Caco-2 (cell line): ENCODE measurements at regions not wholly inside any gene's neighbourhood (a gene's known extent, or its start where the extent isn't known, plus 50 kb on each side); places are given as distances from the start of the nearest gene placed in this dataset.

Experiments used
- BruUV-seq: library from RNA; stranded (reverse); fragments of 400-500 nt; replicated peaks from 2 replicates; lab custom pipeline; 2021; lab: Mats Ljungman, UMichigan
- CTCF ChIA-PET: fragments of 300-600 bp; sonication (Branson Sonifier 250); formaldehyde crosslinking; loops from one replicate; lab custom pipeline; 2022; ENCODE audit warnings: antibody characterized with exemption; lab: Charles Lee
- POLR2A ChIA-PET: fragments of 300-600 bp; sonication (Branson Sonifier 250); formaldehyde crosslinking; loops from one replicate; lab custom pipeline; 2022; ENCODE audit warnings: antibody characterized with exemption; lab: Charles Lee
- DNase-seq, 2 experiments: peaks; one replicate each; pipeline versions ENCODE4 v3.0.0 to v3.0.0-alpha.2; 2020 to 2022
- H3K27me3 ChIP-seq: replicated peaks from 2 replicates; pipeline ENCODE4 v1.6.0; 2011; ENCODE audit warnings: low read length; ENCODE audit not compliant: control insufficient read depth, insufficient read depth
- H3K36me3 ChIP-seq: 2 replicates; pipeline ENCODE4 v1.5.1; 2011; ENCODE audit warnings: low read length; ENCODE audit not compliant: control insufficient read depth, insufficient read depth
- H3K4me1 ChIP-seq: fragments of 250-450 bp; sonication (Bioruptor Pico); 2 replicates; pipeline ENCODE4 v1.5.1; 2020; ENCODE audit warnings: mild to moderate bottlenecking
- H3K4me3 ChIP-seq: 2 replicates; pipeline ENCODE4 v1.5.1; 2011; ENCODE audit warnings: low read depth, mild to moderate bottlenecking, control low read depth, low read length
- H3K9me3 ChIP-seq: fragments of 250-450 bp; sonication (Bioruptor Pico); 2 replicates; pipeline ENCODE4 v1.5.1; 2020; ENCODE audit warnings: mild to moderate bottlenecking, moderate library complexity
- H3K27ac Mint-ChIP-seq: one replicate; pipeline ENCODE4 v1.8.0; 2022; ENCODE audit warnings: mixed read lengths; ENCODE audit not compliant: unreplicated experiment
- H3K27me3 Mint-ChIP-seq: one replicate; pipeline ENCODE4 v1.8.0; 2022; ENCODE audit warnings: mixed read lengths; ENCODE audit not compliant: insufficient read depth, unreplicated experiment
- H3K36me3 Mint-ChIP-seq: one replicate; pipeline ENCODE4 v1.8.0; 2022; ENCODE audit warnings: mild to moderate bottlenecking, mixed read lengths; ENCODE audit not compliant: insufficient read depth, unreplicated experiment
- H3K4me1 Mint-ChIP-seq: one replicate; pipeline ENCODE4 v1.8.0; 2022; ENCODE audit warnings: low read depth, mixed read lengths; ENCODE audit not compliant: unreplicated experiment
- H3K4me3 Mint-ChIP-seq: one replicate; pipeline ENCODE4 v1.8.0; 2022; ENCODE audit warnings: mild to moderate bottlenecking, moderate library complexity, mixed read lengths; ENCODE audit not compliant: unreplicated experiment
- H3K9me3 Mint-ChIP-seq: one replicate; pipeline ENCODE4 v1.8.0; 2022; ENCODE audit warnings: mixed read lengths; ENCODE audit not compliant: unreplicated experiment
- CTCF ChIP-seq, 2 experiments: fragments of 200-600 bp in 1 of 2; IDR thresholded peaks; 1 replicate in 1 of 2; 2 replicates in 1 of 2; pipeline versions ENCODE4 v1.5.1 to v1.8.0; 2011 to 2022; ENCODE audit warnings: antibody characterized with exemption in 1 of 2, control low read depth in 1 of 2, inconsistent platforms in 1 of 2, low read depth in 1 of 2, low read length in 1 of 2, mild to moderate bottlenecking in 1 of 2, moderate library complexity in 1 of 2; ENCODE audit not compliant: insufficient read depth in 1 of 2, severe bottlenecking in 1 of 2, unreplicated experiment in 1 of 2
- intact Hi-C: fragments of 100-400 bp; cut with micrococcal nuclease; formaldehyde crosslinking; loops from one replicate; pipeline ENCODE4 v1.10.0; 2022; ENCODE audit not compliant: unreplicated experiment

- ChIA-PET POLR2A (no interaction called here), CTCF (no interaction called here)
- Mint-ChIP-seq H3K27ac (no peak overlapping the region), H3K27me3 (peaks cover 6% of the 10 kb centered on the region), H3K9me3 (no peaks in the 10 kb centered on the region), H3K4me3 (no peak overlapping the region), H3K36me3 (no peaks in the 10 kb centered on the region), H3K4me1 (no peaks in the 10 kb centered on the region)
- no peak for TF ChIP-seq CTCF (IDR thresholded peaks at IDR 0.05; ENCODE audit: insufficient read depth in 1 of 2, low read depth in 1 of 2, low read length in 1 of 2, severe bottlenecking in 1 of 2, unreplicated experiment in 1 of 2)
- no peaks in the 10 kb centered on the region for H3K9me3 ChIP-seq
- no peaks in the 10 kb centered on the region for H3K27me3 ChIP-seq
- intact Hi-C loops = no loop called here
- no peaks in the 10 kb centered on the region for H3K36me3 ChIP-seq
- no peak overlapping the region for H3K4me3 ChIP-seq
- no peaks in the 10 kb centered on the region for H3K4me1 ChIP-seq
- no peak for DNase-seq
- BruUV-seq = no TSS peak
Measured at GRCh38 chr9:134536101-134536900, 105.3 kb upstream of the COL5A1 start.

DNA sequence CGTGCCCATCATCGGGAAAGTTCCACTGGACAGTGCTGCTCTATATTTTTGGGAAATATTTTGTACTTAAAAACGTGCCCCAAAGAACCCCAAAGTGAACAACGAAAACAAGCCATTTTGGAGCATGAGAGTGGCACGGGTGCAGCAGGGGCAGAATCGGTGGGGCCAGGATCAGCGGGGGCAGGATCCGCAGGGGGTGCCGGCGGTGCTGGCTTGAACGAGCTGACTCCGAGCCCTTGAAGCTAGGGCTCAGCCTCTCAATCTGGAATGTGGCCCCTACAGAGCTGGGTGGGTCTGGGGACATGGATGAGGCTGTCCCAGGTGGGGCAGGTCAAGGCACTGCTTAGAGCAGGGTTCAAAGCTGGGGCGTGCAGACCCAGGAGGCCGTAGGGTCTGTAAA is 104.7 kb upstream of the COL5A1 start:
- CTCF ChIA-PET = no interaction called here
- no peak for DNase-seq
- Mint-ChIP-seq H3K4me3 (no peak overlapping the region), H3K36me3 (no peaks in the 10 kb centered on the region), H3K4me1 (no peaks in the 10 kb centered on the region), H3K27me3 (peaks cover 6% of the 10 kb centered on the region), H3K27ac (no peak overlapping the region), H3K9me3 (no peaks in the 10 kb centered on the region)
- no peaks in the 10 kb centered on the region for H3K27me3 ChIP-seq
- POLR2A ChIA-PET = no interaction called here
- H3K9me3 ChIP-seq = no peaks in the 10 kb centered on the region
- no peaks in the 10 kb centered on the region for H3K36me3 ChIP-seq
- no TSS peak for BruUV-seq
- no peak overlapping the region for H3K4me3 ChIP-seq
- TF ChIP-seq CTCF (IDR thresholded peaks at IDR 0.05; ENCODE audit: insufficient read depth in 1 of 2, low read depth in 1 of 2, low read length in 1 of 2, severe bottlenecking in 1 of 2, unreplicated experiment in 1 of 2) = no peak
- intact Hi-C loops = no loop called here
- no peaks in the 10 kb centered on the region for H3K4me1 ChIP-seq

DNA sequence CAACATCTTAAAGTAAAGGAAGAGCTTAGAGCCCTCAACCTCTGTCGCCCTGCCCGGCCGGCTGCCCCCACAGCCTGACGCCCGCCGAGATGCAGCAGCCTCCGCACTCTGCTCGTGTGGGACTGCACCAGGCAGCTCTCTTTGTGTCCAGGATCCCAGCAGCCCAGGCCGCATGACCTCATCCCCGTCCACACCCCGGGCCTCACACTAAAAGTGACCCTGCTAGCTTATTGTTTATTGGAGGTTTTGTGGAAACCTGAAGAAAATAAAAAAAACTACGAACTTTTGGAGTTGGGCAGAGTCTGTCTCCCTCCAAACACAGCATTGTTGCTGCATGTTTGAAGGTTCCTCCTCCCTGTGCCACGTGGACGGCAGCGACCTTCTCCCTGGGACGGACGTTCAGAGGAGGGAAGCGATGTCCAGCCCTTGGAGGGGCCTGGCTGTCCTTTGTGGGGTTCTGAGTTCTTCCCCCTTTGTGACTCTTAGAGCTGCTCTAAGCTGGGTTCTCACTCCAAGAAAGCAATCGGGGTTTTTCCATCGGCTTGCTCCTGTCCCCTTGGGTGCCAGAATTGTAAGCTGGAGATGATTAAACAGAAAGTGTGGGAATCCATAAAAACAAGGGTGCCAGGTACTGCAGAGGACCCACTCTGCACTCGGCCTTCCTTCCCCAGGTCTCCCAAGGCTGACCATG is 103.5 kb upstream of the COL5A1 start:
- no peak for DNase-seq
- ChIA-PET POLR2A (no interaction called here), CTCF (no interaction called here)
- H3K27me3 Mint-ChIP-seq = peaks cover 6% of the 10 kb centered on the region
- H3K4me3 Mint-ChIP-seq = no peak overlapping the region
- H3K4me1 ChIP-seq = no peaks in the 10 kb centered on the region
- no peaks in the 10 kb centered on the region for H3K27me3 ChIP-seq
- no peaks in the 10 kb centered on the region for H3K36me3 Mint-ChIP-seq
- no peak overlapping the region for H3K4me3 ChIP-seq
- H3K36me3 ChIP-seq = no peaks in the 10 kb centered on the region
- no peaks in the 10 kb centered on the region for H3K9me3 ChIP-seq
- H3K4me1 Mint-ChIP-seq = no peaks in the 10 kb centered on the region
- H3K27ac Mint-ChIP-seq = no peak overlapping the region
- intact Hi-C loops = no loop called here
- no peak for TF ChIP-seq CTCF (IDR thresholded peaks at IDR 0.05; ENCODE audit: insufficient read depth in 1 of 2, low read depth in 1 of 2, low read length in 1 of 2, severe bottlenecking in 1 of 2, unreplicated experiment in 1 of 2)
- no TSS peak for BruUV-seq
- H3K9me3 Mint-ChIP-seq = no peaks in the 10 kb centered on the region
